GM12878 (cell line): ENCODE measurements at regions not wholly inside any gene's neighbourhood (a gene's known extent, or its start where the extent isn't known, plus 50 kb on each side); places are given as distances from the start of the nearest gene placed in this dataset.

ENCODE experiments used
- ATAC-seq: fragments of 200-7000 bp; cut with Tn5 transposase; 3 replicates; pipeline ENCODE4 v1.9.1; 2020; ENCODE audit warnings: mild to moderate bottlenecking, moderate library complexity
- BruUV-seq: library from RNA; stranded (reverse); fragments of 400-500 nt; replicated peaks from 2 replicates; lab custom pipeline; 2021; lab: Mats Ljungman, UMichigan
- CTCF ChIA-PET: fragments of 300-600 bp; sonication (Branson Sonifier 250); formaldehyde crosslinking; extraction: SDS; loops from one replicate; lab custom pipeline; 2021; ENCODE audit warnings: inconsistent platforms; lab: Yijun Ruan, JAX
- POLR2A ChIA-PET: fragments of 350-600 bp; formaldehyde crosslinking; extraction: SDS; loops from one replicate; lab custom pipeline; 2021; ENCODE audit warnings: inconsistent platforms; lab: Charles Lee
- RAD21 ChIA-PET: fragments of 300-600 bp; sonication (Branson Sonifier 250); formaldehyde crosslinking; loops from one replicate; lab custom pipeline; 2023; ENCODE audit warnings: antibody characterized with exemption; ENCODE audit not compliant: unreplicated experiment; lab: Charles Lee
- SMC1A ChIA-PET: fragments of 300-600 bp; sonication (Branson Sonifier 250); formaldehyde crosslinking; loops from one replicate; lab custom pipeline; 2023; ENCODE audit not compliant: unreplicated experiment, uncharacterized antibody; lab: Charles Lee
- DNase-seq: peaks from one replicate; pipeline ENCODE4 v3.0.0-alpha.2; 2011; ENCODE audit warnings: low read depth, low spot score
- FAIRE-seq: peaks from 3 replicates; lab custom pipeline; 2011; peaks lifted over from hg19 to GRCh38; lab: Jason Lieb, UNC
- H2AFZ ChIP-seq: 2 replicates; pipeline ENCODE4 v1.6.0; 2011; ENCODE audit warnings: low read depth, low read length, control low read depth; ENCODE audit not compliant: control insufficient read depth
- H3K27ac ChIP-seq: 2 replicates; pipeline ENCODE4 v1.5.1; 2011; ENCODE audit warnings: control low read depth; ENCODE audit not compliant: control insufficient read depth, insufficient read depth
- H3K27me3 ChIP-seq, 2 experiments: replicated peaks in 1 of 2; 2 replicates each; pipeline versions ENCODE4 v1.6.0 to v1.6.1; 2011; ENCODE audit warnings: low read length in 1 of 2; ENCODE audit not compliant: control insufficient read depth in 2 of 2, insufficient read depth in 2 of 2
- H3K36me3 ChIP-seq, 2 experiments: 2 replicates each; pipeline ENCODE4 v1.5.1; 2011; ENCODE audit warnings: low read length in 1 of 2; ENCODE audit not compliant: control insufficient read depth in 2 of 2, insufficient read depth in 2 of 2
- H3K4me1 ChIP-seq: 2 replicates; pipeline ENCODE4 v1.6.1; 2011; ENCODE audit warnings: mild to moderate bottlenecking, low read length, moderate library complexity, mixed read lengths; ENCODE audit not compliant: control insufficient read depth, insufficient read depth
- H3K4me2 ChIP-seq: 2 replicates; pipeline ENCODE4 v1.6.0; 2011; ENCODE audit warnings: control low read depth; ENCODE audit not compliant: control insufficient read depth, insufficient read depth
- H3K4me3 ChIP-seq: fragments of 200-600 bp; sonication (generic); 2 replicates; pipeline ENCODE4 v1.5.1; 2016
- H3K79me2 ChIP-seq: 2 replicates; pipeline ENCODE4 v1.6.0; 2011; ENCODE audit warnings: low read length; ENCODE audit not compliant: control insufficient read depth, insufficient read depth
- H3K9ac ChIP-seq: 2 replicates; pipeline ENCODE4 v1.8.0; 2011; ENCODE audit warnings: low read length, control low read depth, mixed read lengths; ENCODE audit not compliant: control insufficient read depth, insufficient read depth
- H3K9me3 ChIP-seq: replicated peaks from 3 replicates; pipeline ENCODE4 v1.5.1; 2011; ENCODE audit warnings: mild to moderate bottlenecking, low read length; ENCODE audit not compliant: control insufficient read depth, insufficient read depth
- H4K20me1 ChIP-seq: 2 replicates; pipeline ENCODE4 v1.6.0; 2011; ENCODE audit not compliant: control insufficient read depth, insufficient read depth
- CBX5 ChIP-seq: sonication (generic); IDR thresholded peaks from 2 replicates; pipeline ENCODE4 v1.6.1; 2016; ENCODE audit warnings: low read depth, moderate library complexity, mild to moderate bottlenecking, inconsistent platforms
- E4F1 ChIP-seq: fragments of 450-650 bp; IDR thresholded peaks from 2 replicates; pipeline ENCODE4 v1.6.1; 2018; ENCODE audit warnings: borderline replicate concordance, mild to moderate bottlenecking; ENCODE audit not compliant: partially characterized antibody
- JUNB ChIP-seq: IDR thresholded peaks from 2 replicates; pipeline ENCODE4 v1.6.1; 2016; ENCODE audit warnings: antibody characterized with exemption, mild to moderate bottlenecking
- POLR2A ChIP-seq: IDR thresholded peaks from 2 replicates; pipeline ENCODE4 v1.6.1; 2011; ENCODE audit warnings: low read depth, mild to moderate bottlenecking, low read length
- POLR2AphosphoS2 ChIP-seq: IDR thresholded peaks from 2 replicates; pipeline ENCODE4 v1.6.1; 2011; ENCODE audit warnings: low read depth, mild to moderate bottlenecking, low read length, improper control_type of control experiment, moderate library complexity
- RAD21 ChIP-seq: IDR thresholded peaks from 2 replicates; pipeline ENCODE4 v1.6.1; 2011; ENCODE audit warnings: mild to moderate bottlenecking, low read depth, low read length, moderate library complexity; ENCODE audit not compliant: insufficient read depth
- SIN3A ChIP-seq: IDR thresholded peaks from 2 replicates; pipeline ENCODE4 v1.6.1; 2012; ENCODE audit warnings: low read depth, low read length, improper control_type of control experiment
- SKIL ChIP-seq: fragments of 450-650 bp; IDR thresholded peaks from 2 replicates; pipeline ENCODE4 v1.6.1; 2017; ENCODE audit warnings: mild to moderate bottlenecking, low read depth, inconsistent platforms; ENCODE audit not compliant: poor library complexity, severe bottlenecking
- SMC3 ChIP-seq: IDR thresholded peaks from 2 replicates; pipeline ENCODE4 v1.6.1; 2011; ENCODE audit warnings: low read length, improper control_type of control experiment, borderline replicate concordance
- SREBF2 ChIP-seq: IDR thresholded peaks from 2 replicates; pipeline ENCODE4 v1.6.1; 2012; ENCODE audit warnings: mild to moderate bottlenecking, low read length
- TARDBP ChIP-seq: IDR thresholded peaks from 2 replicates; pipeline ENCODE4 v1.6.1; 2016; ENCODE audit warnings: borderline replicate concordance
- WGBS: methylation state at CpG from one replicate; pipeline ENCODE4 v1.1.6; 2016; ENCODE audit warnings: low lambda C conversion rate; ENCODE audit not compliant: insufficient replicate concordance, insufficient coverage; ENCODE audit errors: missing lambda C conversion rate; 5-methylcytosine and 5-hydroxymethylcytosine counted together
- in situ Hi-C: fragments of 300-500 bp; cut with MboI; formaldehyde crosslinking; loops from 9 replicates; pipeline ENCODE4 v1.14.3; 2018; ENCODE audit warnings: mixed read lengths
- intact Hi-C: fragments of 100-400 bp; cut with micrococcal nuclease; formaldehyde crosslinking; loops from one replicate; pipeline ENCODE4 v1.14.2; 2022; ENCODE audit not compliant: unreplicated experiment
- TF ChIP-seq, protein P1 (sequence below): IDR thresholded peaks from 2 replicates; pipeline ENCODE4 v1.6.1; 2012; ENCODE audit warnings: low read depth, low read length, improper control_type of control experiment

- no peak for DNase-seq
- no peak for ATAC-seq
- H3K27ac ChIP-seq = no peak overlapping the region
- no peaks in the 10 kb centered on the region for H4K20me1 ChIP-seq
- no peak overlapping the region for H2AFZ ChIP-seq
- in situ Hi-C loops = no loop called here
- no TSS peak for BruUV-seq
- peak; percentile 25; the same call in 1 of the 2 replicates for TF ChIP-seq JUNB
- TF ChIP-seq E4F1 = no peak
- FAIRE-seq = no peak
- H3K36me3 ChIP-seq = no peaks in the 10 kb centered on the region
- SMC1A ChIA-PET = no interaction called here
- no peaks in the 10 kb centered on the region for H3K9me3 ChIP-seq
- no peak overlapping the region for H3K9ac ChIP-seq
- no peaks in the 10 kb centered on the region for H3K79me2 ChIP-seq
- H3K4me2 ChIP-seq = no peak overlapping the region
- H3K4me3 ChIP-seq = no peak overlapping the region
- H3K4me1 ChIP-seq = no peaks in the 10 kb centered on the region
- RAD21 ChIA-PET = no interaction called here
- CTCF ChIA-PET = interaction anchor here (1.0 kb wide), 1 partner anchor 13 kb away, joined by 3 read pairs; no protein-coding TSS in a partner anchor
- WGBS = 3% methylated on average over 1 of the region's 1 CpG
- POLR2A ChIA-PET = no interaction called here
- intact Hi-C loops = no loop called here
- H3K27me3 ChIP-seq = no peaks in the 10 kb centered on the region
These were observed 135.4 kb upstream of the PHF14 start for GRCh38 chr7:10838228-10838627.

DNA sequence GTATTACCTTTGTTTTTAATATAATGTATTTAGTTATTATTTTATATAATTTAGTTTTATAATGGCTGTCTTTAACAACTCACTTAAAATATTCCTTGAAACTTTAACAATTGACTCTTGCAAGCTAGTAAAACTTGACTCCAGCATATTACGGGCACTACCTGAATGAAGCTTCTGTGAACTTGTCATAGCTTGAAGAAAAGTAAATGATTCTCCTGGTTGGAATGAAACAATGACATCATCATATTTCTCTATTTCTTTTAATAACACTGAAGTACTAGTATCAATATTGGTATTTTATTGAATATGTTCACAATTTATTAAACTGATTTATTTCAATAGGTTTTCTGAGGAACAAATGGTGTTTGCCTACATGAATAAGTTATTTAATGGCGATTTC is 128.4 kb upstream of the PHF14 start:
- Histone ChIP-seq H3K36me3 (no peaks in the 10 kb centered on the region), H3K4me2 (no peak overlapping the region), H3K27ac (no peak overlapping the region)
- DNase-seq = no peak
- no peak for FAIRE-seq
- CTCF ChIA-PET = no interaction called here
- WGBS = 21% methylated on average over 2 of the region's 2 CpGs
- intact Hi-C loops = no loop called here
- POLR2A ChIA-PET = interaction anchor here (0.6 kb wide), 1 partner anchor 59 kb away, joined by 5 read pairs; no protein-coding TSS in a partner anchor
- TF ChIP-seq RAD21 (no peak), SIN3A (no peak), SMC3 (no peak), CBX5 (no peak), SKIL (no peak), POLR2A (no peak), SREBF2 (no peak), POLR2AphosphoS2 (no peak), TARDBP (no peak)
- TF ChIP-seq, protein P1, sequence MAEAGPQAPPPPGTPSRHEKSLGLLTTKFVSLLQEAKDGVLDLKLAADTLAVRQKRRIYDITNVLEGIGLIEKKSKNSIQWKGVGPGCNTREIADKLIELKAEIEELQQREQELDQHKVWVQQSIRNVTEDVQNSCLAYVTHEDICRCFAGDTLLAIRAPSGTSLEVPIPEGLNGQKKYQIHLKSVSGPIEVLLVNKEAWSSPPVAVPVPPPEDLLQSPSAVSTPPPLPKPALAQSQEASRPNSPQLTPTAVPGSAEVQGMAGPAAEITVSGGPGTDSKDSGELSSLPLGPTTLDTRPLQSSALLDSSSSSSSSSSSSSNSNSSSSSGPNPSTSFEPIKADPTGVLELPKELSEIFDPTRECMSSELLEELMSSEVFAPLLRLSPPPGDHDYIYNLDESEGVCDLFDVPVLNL = no peak
- TF ChIP-seq, all 136 proteins: peak for 0
- Histone ChIP-seq H3K79me2 (no peaks in the 10 kb centered on the region), H3K4me1 (no peaks in the 10 kb centered on the region), H3K9me3 (no peaks in the 10 kb centered on the region), H3K27me3 (no peaks in the 10 kb centered on the region), H4K20me1 (no peaks in the 10 kb centered on the region), H3K4me3 (no peak overlapping the region), H3K9ac (no peak overlapping the region), H2AFZ (no peak overlapping the region)
- RAD21 ChIA-PET = no interaction called here
- in situ Hi-C loops = no loop called here
- ATAC-seq = no peak
- SMC1A ChIA-PET = no interaction called here
- BruUV-seq = no TSS peak
